ENCODE measurements at regions not wholly inside any gene's neighbourhood (a gene's known extent, or its start where the extent isn't known, plus 50 kb on each side); places are given as distances from the start of the nearest gene placed in this dataset.

DNA sequence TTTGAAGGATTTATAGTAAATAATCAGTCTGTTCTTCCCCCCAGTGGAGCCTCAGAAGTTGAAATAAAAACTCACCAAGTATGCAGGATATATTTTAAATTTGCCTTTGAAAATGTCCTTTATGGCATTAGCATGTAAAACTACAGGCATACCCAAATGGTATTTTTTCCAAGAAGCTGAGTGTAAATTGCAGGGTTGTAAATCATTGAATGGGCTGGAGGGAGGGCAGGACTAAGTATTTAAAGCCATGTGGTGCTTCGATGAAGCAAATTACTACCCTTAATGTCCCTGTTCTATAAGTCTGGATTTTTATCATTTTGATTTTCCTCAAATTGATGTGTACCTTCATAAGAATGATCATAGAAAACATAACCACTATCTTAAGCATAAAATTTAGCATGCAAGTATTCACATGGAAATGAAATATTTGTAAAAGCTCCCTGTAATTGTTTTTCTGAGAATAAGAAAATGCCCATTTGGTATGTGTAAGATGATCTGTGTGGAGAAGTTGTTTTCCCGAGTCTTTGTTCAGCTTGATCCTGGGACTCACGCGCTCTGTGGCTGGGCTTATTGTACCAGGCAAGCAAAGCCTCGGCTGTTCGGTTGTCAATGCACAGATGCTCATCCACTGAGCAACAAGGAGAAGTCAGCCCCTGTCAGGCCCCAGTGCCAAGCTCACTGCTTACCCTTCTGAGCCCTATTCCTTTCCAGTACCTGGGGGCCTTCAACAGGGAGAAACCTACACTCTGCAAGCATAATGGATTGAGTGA lies 66.7 kb downstream of the CD164 start:
- in situ Hi-C loops (cut with MboI; ENCODE audit: low sequenced_read_pairs): no loop called here

DNA sequence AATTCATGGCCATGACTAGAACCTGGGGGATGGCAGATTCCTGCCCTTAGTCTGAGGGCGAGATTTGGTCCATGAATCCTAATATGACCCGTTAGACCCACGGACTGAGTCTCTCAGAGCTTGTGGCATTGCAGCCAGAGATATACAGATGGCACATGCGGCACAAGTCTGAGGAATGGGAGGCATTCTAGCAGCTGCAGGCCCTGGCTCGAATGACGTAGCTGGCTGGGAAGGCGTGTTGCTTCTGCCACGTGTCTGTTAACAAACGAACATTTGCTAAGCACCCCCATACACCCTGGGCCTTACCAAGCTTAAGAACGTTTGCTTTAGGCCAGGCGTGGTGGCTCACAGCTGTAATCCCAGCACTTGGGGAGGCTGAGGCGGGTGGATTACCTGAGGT lies 68.0 kb downstream of the CD164 start:
- no peaks in the 10 kb centered on the region for H3K27me3 ChIP-seq (ENCODE audit: low read depth)
- no peaks in the 10 kb centered on the region for H3K36me3 ChIP-seq (replicated peaks)
- H3K4me1 ChIP-seq: peaks cover 5% of the 10 kb centered on the region; the same call in 1 of the 2 replicates
- no peak overlapping the region for H3K4me3 ChIP-seq
- DNase-seq (ENCODE audit: low spot score in 2 of 2): no peak
- in situ Hi-C loops (cut with MboI; ENCODE audit: low sequenced_read_pairs): no loop called here
- no peaks in the 10 kb centered on the region for H3K9me3 ChIP-seq

More for the DNA sequence above, 66.7 kb downstream of the CD164 start:
- peak in 1 of 2 experiments; percentile 45 for DNase-seq (ENCODE audit: low spot score in 2 of 2)
- no peaks in the 10 kb centered on the region for H3K27me3 ChIP-seq (ENCODE audit: low read depth)
- no peaks in the 10 kb centered on the region for H3K9me3 ChIP-seq
- no peak overlapping the region for H3K4me3 ChIP-seq
- peaks cover 5% of the 10 kb centered on the region; the same call in 1 of the 2 replicates for H3K4me1 ChIP-seq
- H3K36me3 ChIP-seq (replicated peaks): no peaks in the 10 kb centered on the region

DNA sequence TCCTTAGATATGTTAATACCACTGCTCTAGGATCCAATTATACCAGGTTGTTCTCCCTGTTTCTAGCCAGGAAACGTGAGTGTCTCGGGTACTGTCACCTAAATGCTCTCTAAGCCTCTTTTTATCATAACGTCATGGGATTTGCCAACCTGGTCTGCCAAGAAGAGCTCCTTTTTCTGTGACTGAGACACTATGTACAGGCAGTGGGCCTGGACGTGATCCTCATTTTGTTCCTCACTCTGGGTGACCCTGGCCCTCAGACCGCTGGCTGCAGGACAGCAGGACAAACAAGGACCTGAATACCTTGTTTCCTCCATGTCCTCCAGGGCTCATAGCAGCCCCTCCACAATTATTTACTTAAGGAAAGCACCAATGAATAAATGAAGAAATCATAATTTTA lies 69.1 kb downstream of the CD164 start:
- no peaks in the 10 kb centered on the region for H3K36me3 ChIP-seq (replicated peaks)
- no peak for DNase-seq (ENCODE audit: low spot score in 2 of 2)
- no peak overlapping the region for H3K4me3 ChIP-seq
- peaks cover 5% of the 10 kb centered on the region; the same call in 1 of the 2 replicates for H3K4me1 ChIP-seq
- in situ Hi-C loops (cut with MboI; ENCODE audit: low sequenced_read_pairs): no loop called here
- H3K27me3 ChIP-seq (ENCODE audit: low read depth): no peaks in the 10 kb centered on the region
- no peaks in the 10 kb centered on the region for H3K9me3 ChIP-seq

GRCh38 chr6:109311471-109311870 lies 70.8 kb downstream of the CD164 start:
- Histone ChIP-seq H3K27me3 (ENCODE audit: low read depth) (no peaks in the 10 kb centered on the region), H3K4me3 (no peak overlapping the region), H3K9me3 (no peaks in the 10 kb centered on the region), H3K36me3 (replicated peaks) (no peaks in the 10 kb centered on the region), H3K4me1 (peaks cover 5% of the 10 kb centered on the region; the same call in 1 of the 2 replicates)
- DNase-seq (ENCODE audit: low spot score in 2 of 2): no peak
- in situ Hi-C loops (cut with MboI; ENCODE audit: low sequenced_read_pairs): no loop called here

GRCh38 chr6:109309917-109310316 lies 72.3 kb downstream of the CD164 start:
- in situ Hi-C loops (cut with MboI; ENCODE audit: low sequenced_read_pairs): no loop called here
- no peaks in the 10 kb centered on the region for H3K9me3 ChIP-seq

DNA sequence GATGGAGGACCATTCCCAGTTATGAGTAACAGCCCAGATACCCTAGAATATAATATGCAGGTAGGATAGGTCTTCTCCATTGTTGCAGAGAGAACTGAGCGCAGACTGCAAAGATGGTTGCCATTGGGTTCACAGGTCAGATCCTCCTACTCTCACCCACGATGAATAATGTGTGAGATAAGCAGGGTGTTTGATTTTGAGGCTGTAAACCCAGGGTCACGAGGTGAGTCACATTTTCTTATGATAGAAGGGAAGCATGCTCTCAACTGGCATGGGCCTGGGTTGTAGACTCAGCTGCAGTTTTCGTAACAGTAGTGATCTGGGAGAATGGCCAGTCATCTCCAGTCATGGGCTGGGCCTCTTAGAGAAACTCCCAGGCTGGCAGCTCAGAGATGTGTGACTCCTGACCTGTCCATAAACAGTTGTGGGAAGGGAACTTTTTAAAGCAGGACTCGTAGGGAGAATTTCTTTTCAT lies 74.2 kb downstream of the CD164 start:
- Histone ChIP-seq H3K36me3 (replicated peaks) (no peaks in the 10 kb centered on the region), H3K27me3 (ENCODE audit: low read depth) (no peaks in the 10 kb centered on the region), H3K9me3 (no peaks in the 10 kb centered on the region), H3K4me3 (no peak overlapping the region), H3K4me1 (no peaks in the 10 kb centered on the region)
- in situ Hi-C loops (cut with MboI; ENCODE audit: low sequenced_read_pairs): no loop called here
- no peak for DNase-seq (ENCODE audit: low spot score in 2 of 2)

More at GRCh38 chr6:109309917-109310316, 72.3 kb downstream of the CD164 start:
- no peak overlapping the region for H3K4me3 ChIP-seq
- H3K36me3 ChIP-seq (replicated peaks): no peaks in the 10 kb centered on the region
- H3K27me3 ChIP-seq (ENCODE audit: low read depth): no peaks in the 10 kb centered on the region
- no peak for DNase-seq (ENCODE audit: low spot score in 2 of 2)
- H3K4me1 ChIP-seq: no peaks in the 10 kb centered on the region

- in situ Hi-C loops (cut with MboI; ENCODE audit: low sequenced_read_pairs): no loop called here
- Histone ChIP-seq H3K4me1 (no peaks in the 10 kb centered on the region), H3K36me3 (replicated peaks) (no peaks in the 10 kb centered on the region), H3K9me3 (no peaks in the 10 kb centered on the region), H3K27me3 (ENCODE audit: low read depth) (no peaks in the 10 kb centered on the region), H3K4me3 (no peak overlapping the region)
- no peak for DNase-seq (ENCODE audit: low spot score in 2 of 2)
Measured at GRCh38 chr6:109306733-109307132, 75.5 kb downstream of the CD164 start.

DNA sequence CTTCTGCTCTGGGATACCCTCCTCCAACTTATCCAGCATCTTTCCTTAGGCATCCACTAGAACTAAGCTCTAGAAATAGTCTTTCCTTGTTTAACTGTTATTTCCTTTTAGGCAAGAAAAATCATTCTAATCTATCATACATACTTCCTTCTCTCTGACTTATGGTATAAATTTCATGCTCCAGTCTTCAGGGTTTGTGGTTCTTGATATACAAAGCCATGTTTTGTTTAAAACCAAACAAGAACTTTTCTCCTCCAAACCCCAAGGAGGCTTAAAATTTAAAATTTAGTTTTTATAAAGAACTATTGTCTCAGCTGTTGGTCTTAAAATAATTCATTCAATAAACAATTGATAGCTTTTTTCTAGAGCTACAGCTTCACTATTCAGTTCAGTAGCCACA lies 77.2 kb downstream of the CD164 start:
- Histone ChIP-seq H3K27me3 (ENCODE audit: low read depth) (no peaks in the 10 kb centered on the region), H3K36me3 (replicated peaks) (no peaks in the 10 kb centered on the region)

DNA sequence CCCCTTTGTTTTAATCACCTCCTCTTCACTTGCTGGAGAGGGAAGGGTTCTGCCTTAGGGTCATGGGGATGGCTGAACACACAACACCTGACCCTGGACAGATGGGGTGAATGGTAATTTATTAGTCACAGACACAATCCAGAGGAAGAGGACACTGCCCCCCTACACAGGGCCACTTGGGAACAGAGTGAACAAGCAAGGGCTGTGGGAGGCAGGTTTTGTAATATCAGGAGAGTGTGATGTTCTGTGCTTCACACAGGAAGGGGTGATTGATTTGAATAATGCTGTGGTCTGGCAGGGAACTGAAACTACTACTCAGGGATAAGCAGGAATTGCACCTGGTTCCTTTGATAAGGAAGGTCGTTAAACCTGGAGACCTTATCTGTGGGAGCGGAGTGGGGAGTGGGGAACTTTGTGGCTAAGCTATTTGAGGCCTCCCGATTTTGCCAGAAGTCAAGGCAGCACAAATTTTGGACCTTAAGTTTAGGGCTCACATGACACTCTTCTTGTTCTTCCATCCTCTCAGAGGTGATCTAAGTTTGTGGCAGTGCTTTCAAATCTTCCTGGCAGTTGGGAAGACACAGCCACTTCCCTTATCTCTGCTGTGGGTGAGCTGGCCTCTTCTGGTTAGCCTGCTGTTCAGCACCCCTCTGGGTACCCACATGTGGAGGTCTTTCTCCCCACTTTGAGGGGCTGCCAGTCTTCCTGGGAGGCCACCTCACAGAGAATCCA lies 77.8 kb downstream of the CD164 start:
- Histone ChIP-seq H3K9me3 (no peaks in the 10 kb centered on the region), H3K27me3 (ENCODE audit: low read depth) (no peaks in the 10 kb centered on the region), H3K36me3 (replicated peaks) (no peaks in the 10 kb centered on the region), H3K4me1 (no peaks in the 10 kb centered on the region), H3K4me3 (no peak overlapping the region)
- DNase-seq (ENCODE audit: low spot score in 2 of 2): no peak
- in situ Hi-C loops (cut with MboI; ENCODE audit: low sequenced_read_pairs): no loop called here

More for the DNA sequence above, 77.2 kb downstream of the CD164 start:
- Histone ChIP-seq H3K9me3 (no peaks in the 10 kb centered on the region), H3K4me3 (no peak overlapping the region), H3K4me1 (no peaks in the 10 kb centered on the region)
- in situ Hi-C loops (cut with MboI; ENCODE audit: low sequenced_read_pairs): no loop called here
- DNase-seq (ENCODE audit: low spot score in 2 of 2): no peak

DNA sequence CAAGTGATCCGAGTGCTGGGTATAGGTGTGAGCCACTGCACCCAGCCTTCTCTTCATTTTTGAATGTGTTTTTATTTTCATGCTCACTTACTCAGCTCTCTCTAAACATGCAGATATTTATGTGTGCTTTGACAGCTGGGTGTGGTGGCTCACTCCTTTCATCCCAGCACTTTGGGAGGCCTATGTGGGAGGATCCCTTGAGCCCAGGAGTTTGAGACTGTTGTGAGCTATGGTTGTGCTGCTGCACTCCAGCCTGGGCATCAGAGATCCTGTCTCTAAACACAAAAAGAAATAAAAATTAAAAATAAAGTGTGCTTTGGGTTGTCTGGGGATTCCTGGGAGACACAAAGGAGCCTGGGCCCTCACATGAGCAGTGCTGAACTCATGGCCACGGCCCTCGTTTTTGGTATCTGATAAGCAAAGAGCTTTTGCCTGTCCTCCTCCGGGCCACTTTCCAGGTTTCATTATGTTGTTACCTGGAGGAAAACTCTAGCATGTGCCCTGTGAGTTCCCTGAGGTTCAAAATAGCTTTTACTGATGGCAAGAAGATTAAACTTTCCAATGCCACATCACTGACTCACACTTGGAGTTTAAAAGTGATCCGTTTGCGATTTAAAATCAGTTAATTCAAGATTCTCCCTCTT lies 78.5 kb downstream of the CD164 start:
- no peaks in the 10 kb centered on the region for H3K9me3 ChIP-seq
- in situ Hi-C loops (cut with MboI; ENCODE audit: low sequenced_read_pairs): no loop called here
- no peaks in the 10 kb centered on the region for H3K27me3 ChIP-seq (ENCODE audit: low read depth)
- H3K4me3 ChIP-seq: no peak overlapping the region
- DNase-seq (ENCODE audit: low spot score in 2 of 2): no peak
- no peaks in the 10 kb centered on the region for H3K36me3 ChIP-seq (replicated peaks)
- no peaks in the 10 kb centered on the region for H3K4me1 ChIP-seq

GRCh38 chr6:109303164-109303563 lies 79.1 kb downstream of the CD164 start:
- Histone ChIP-seq H3K4me3 (no peak overlapping the region), H3K36me3 (replicated peaks) (no peaks in the 10 kb centered on the region), H3K9me3 (no peaks in the 10 kb centered on the region), H3K4me1 (no peaks in the 10 kb centered on the region), H3K27me3 (ENCODE audit: low read depth) (no peaks in the 10 kb centered on the region)
- DNase-seq (ENCODE audit: low spot score in 2 of 2): no peak
- in situ Hi-C loops (cut with MboI; ENCODE audit: low sequenced_read_pairs): no loop called here

GRCh38 chr6:109302176-109302575 lies 80.1 kb downstream of the CD164 start:
- no peak for DNase-seq (ENCODE audit: low spot score in 2 of 2)
- in situ Hi-C loops (cut with MboI; ENCODE audit: low sequenced_read_pairs): no loop called here
- H3K36me3 ChIP-seq (replicated peaks): no peaks in the 10 kb centered on the region
- no peaks in the 10 kb centered on the region for H3K27me3 ChIP-seq (ENCODE audit: low read depth)
- no peaks in the 10 kb centered on the region for H3K4me1 ChIP-seq
- no peak overlapping the region for H3K4me3 ChIP-seq
- H3K9me3 ChIP-seq: no peaks in the 10 kb centered on the region

- Histone ChIP-seq H3K27me3 (ENCODE audit: low read depth) (no peaks in the 10 kb centered on the region), H3K9me3 (no peaks in the 10 kb centered on the region)
Measured at GRCh38 chr6:109301418-109301817, 80.8 kb downstream of the CD164 start.

DNA sequence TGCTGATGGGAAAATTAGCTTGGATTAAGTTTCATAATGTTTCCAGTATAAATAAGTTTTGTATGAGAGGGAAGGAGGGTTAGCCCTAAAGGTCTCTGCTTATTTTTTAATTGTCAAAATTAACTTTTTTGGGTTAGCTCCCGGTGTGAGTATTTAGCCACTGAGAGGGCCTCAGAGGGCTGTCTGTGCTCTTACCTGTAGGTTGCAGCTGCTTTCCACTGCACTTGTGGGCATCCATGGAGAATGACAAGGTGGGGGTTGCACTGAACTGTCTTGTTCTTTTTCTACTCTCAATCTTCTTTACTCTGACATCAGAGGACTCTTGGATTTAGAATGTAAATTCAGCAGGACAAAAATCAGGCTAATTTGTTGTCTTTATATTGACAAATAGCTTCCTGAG lies 81.4 kb downstream of the CD164 start:
- Histone ChIP-seq H3K9me3 (no peaks in the 10 kb centered on the region), H3K36me3 (replicated peaks) (no peaks in the 10 kb centered on the region), H3K4me3 (no peak overlapping the region), H3K4me1 (no peaks in the 10 kb centered on the region), H3K27me3 (ENCODE audit: low read depth) (no peaks in the 10 kb centered on the region)
- DNase-seq (ENCODE audit: low spot score in 2 of 2): no peak
- in situ Hi-C loops (cut with MboI; ENCODE audit: low sequenced_read_pairs): no loop called here

More at GRCh38 chr6:109301418-109301817, 80.8 kb downstream of the CD164 start:
- Histone ChIP-seq H3K4me3 (no peak overlapping the region), H3K36me3 (replicated peaks) (no peaks in the 10 kb centered on the region), H3K4me1 (no peaks in the 10 kb centered on the region)
- in situ Hi-C loops (cut with MboI; ENCODE audit: low sequenced_read_pairs): no loop called here
- no peak for DNase-seq (ENCODE audit: low spot score in 2 of 2)

All from HAP-1 (cell line).